Heart left ventricle (tissue), 13 donors: ENCODE measurements at regions not wholly inside any gene's neighbourhood (a gene's known extent, or its start where the extent isn't known, plus 50 kb on each side); places are given as distances from the start of the nearest gene placed in this dataset.

Experiments
- CTCF ChIP-seq, 12 donors: fragments of 200-600 bp; sonication (generic) in 4 of 12; IDR thresholded peaks; one replicate each; pipeline versions ENCODE4 v1.5.0 to v1.8.0; 2018 to 2022; ENCODE audit warnings: antibody characterized with exemption in 12 of 12, mild to moderate bottlenecking in 5 of 12
- POLR2A ChIP-seq, 2 donors: fragments of 450-650 bp; IDR thresholded peaks; one replicate each; pipeline ENCODE4 v1.6.1; 2017; ENCODE audit warnings: antibody characterized with exemption in 2 of 2, mild to moderate bottlenecking in 2 of 2, moderate library complexity in 2 of 2
- donor health status: ischemic (EF 13 %, LVEDD 7.1; RV severe dilation, severe dysfunction).
- donor health status: DM: no; HTN: yes; CAD: no.
- donor health status: DM: no; HTN: no; CAD: no.
- donor health status: ischemic (EF 25% LVEDD 6.9; RV normal size, moderate dysfunction).
- donor health status: ischemic (EF 25% LVEDD 5.7; RV mildly dilated, moderate dysfunction).
- donor health status: ischemic (EF 35%, LVEDD 5.7; RV mildly dilated, moderate dysfunction).
- donor health status: nonischemic (EF 11% LVEDD 7.7; RV severe dilation, severe dysfunction).
- donor health status: DM: yes; HTN: yes; CAD: no.
- donor health status: PGD.
- donor health status: ischemic (EF 29% LVEDD 5.4; RV normal size, mild dysfunction).
- donor health status: nonischemic (EF 23%, LVEDD 6.1; RV moderate dilation, normal function).

- no peak for TF ChIP-seq CTCF (IDR thresholded peaks at IDR 0.05)
- TF ChIP-seq POLR2A (IDR thresholded peaks at IDR 0.05), result no peak
Measured at GRCh38 chr2:129404000-129404685, 575.3 kb upstream of the RAB6C start.
